ENCODE measurements at regions not wholly inside any gene's neighbourhood (a gene's known extent, or its start where the extent isn't known, plus 50 kb on each side); places are given as distances from the start of the nearest gene placed in this dataset.

DNA sequence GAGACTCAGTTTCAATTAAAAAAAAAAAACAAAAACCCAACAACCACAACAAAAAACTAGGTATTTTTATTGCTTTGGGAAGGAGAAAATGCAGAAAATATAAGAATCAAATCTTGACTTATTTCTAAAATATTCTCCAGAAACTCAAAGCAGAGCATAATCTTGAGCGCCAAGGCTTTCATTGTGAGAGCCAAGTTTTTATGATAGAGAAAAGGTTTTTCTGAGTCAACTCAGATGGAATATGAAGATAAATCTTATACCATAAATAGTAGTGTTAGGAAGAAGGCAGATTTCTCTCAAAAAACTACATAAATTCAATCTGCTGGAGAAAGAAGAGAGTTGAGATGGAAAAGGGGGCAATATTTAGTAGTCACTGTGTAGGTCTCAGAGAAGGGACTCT, 121.2 kb upstream of the OSR1 start:
- Histone ChIP-seq H3K9ac (ENCODE audit: extremely low read depth, insufficient read length, low read length) (no peak overlapping the region), H4K20me1 (ENCODE audit: control insufficient read depth, insufficient read depth, insufficient read length) (no peaks in the 10 kb centered on the region), H3K79me2 (ENCODE audit: insufficient read depth, low read length) (no peaks in the 10 kb centered on the region), H2AK5ac (ENCODE audit: insufficient read length, low read length) (no peak overlapping the region), H3K23ac (ENCODE audit: insufficient read length, low read depth, low read length) (no peak overlapping the region), H3K4me2 (ENCODE audit: insufficient read depth, insufficient read length, low read length) (no peak overlapping the region), H2BK15ac (ENCODE audit: low read depth, low read length) (no peak overlapping the region), H3K4me1 (ENCODE audit: insufficient read depth, low read length) (no peaks in the 10 kb centered on the region), H3K56ac (ENCODE audit: insufficient read length, low read depth, low read length) (no peak overlapping the region), H2BK120ac (ENCODE audit: low read depth, low read length, poor library complexity, severe bottlenecking) (no peak overlapping the region), H2BK12ac (ENCODE audit: insufficient read length, low read depth, low read length) (no peak overlapping the region), H4K91ac (ENCODE audit: insufficient read length, low read depth, low read length) (no peak overlapping the region), H3K23me2 (ENCODE audit: insufficient read length, low read depth, low read length, poor library complexity, severe bottlenecking) (no peaks in the 10 kb centered on the region), H4K5ac (ENCODE audit: insufficient read length, low read depth, low read length) (no peak overlapping the region), H3K14ac (ENCODE audit: insufficient read depth, low read length) (no peak overlapping the region), H3K27ac (ENCODE audit: insufficient read length, low read depth, low read length) (no peak overlapping the region), H2AFZ (ENCODE audit: low read length) (no peak overlapping the region), H3K79me1 (ENCODE audit: insufficient read depth, low read depth, low read length, poor library complexity, severe bottlenecking) (no peaks in the 10 kb centered on the region), H4K8ac (replicated peaks; ENCODE audit: insufficient read length, low read depth, low read length) (no peak overlapping the region), H3K4ac (ENCODE audit: low read depth, low read length) (no peak overlapping the region), H3K27me3 (ENCODE audit: insufficient read depth, low read length) (no peaks in the 10 kb centered on the region), H2BK20ac (ENCODE audit: low read depth, low read length, poor library complexity, severe bottlenecking) (no peak overlapping the region), H3T11ph (ENCODE audit: low read length) (no peak overlapping the region), H3K18ac (ENCODE audit: insufficient read length, low read depth, low read length) (no peak overlapping the region), H2BK5ac (ENCODE audit: insufficient read length, low read length) (no peak overlapping the region), H3K9me3 (ENCODE audit: control insufficient read depth, low read depth, low read length) (no peaks in the 10 kb centered on the region)
- H3K27me3 Mint-ChIP-seq (ENCODE audit: low read depth): no peaks in the 10 kb centered on the region; the same call in 1 of the 2 replicates
- H3K27ac Mint-ChIP-seq: no peak overlapping the region
- no peaks in the 10 kb centered on the region for H3K4me1 Mint-ChIP-seq
- no CpG with 5 or more reads among the region's 1 CpG for WGBS (ENCODE audit: extremely low coverage, insufficient read length, low lambda C conversion rate)
- no peaks in the 10 kb centered on the region for H3K9me3 Mint-ChIP-seq
- H3K4me3 Mint-ChIP-seq: no peak overlapping the region
- no peak for DNase-seq
- TF ChIP-seq CTCF (conservative IDR thresholded peaks at IDR 0.05): no peak
- H3K36me3 Mint-ChIP-seq (ENCODE audit: insufficient read depth in 1 of 3, low read depth in 3 of 3): no peaks in the 10 kb centered on the region

Measured in H9 (cell line).